Frontal cortex (tissue), 3 donors: ENCODE measurements at regions not wholly inside any gene's neighbourhood (a gene's known extent, or its start where the extent isn't known, plus 50 kb on each side); places are given as distances from the start of the nearest gene placed in this dataset.

Experiments
- DNase-seq, 2 donors: peaks; one replicate each; pipeline ENCODE4 v3.0.0; 2012; ENCODE audit warnings: low spot score in 2 of 2
- FAIRE-seq: peaks from 2 replicates; lab custom pipeline; 2012; peaks lifted over from hg19 to GRCh38; lab: Jason Lieb, UNC
- donor health status: control.
- donor health status: control.
- donor health status: control.

DNA sequence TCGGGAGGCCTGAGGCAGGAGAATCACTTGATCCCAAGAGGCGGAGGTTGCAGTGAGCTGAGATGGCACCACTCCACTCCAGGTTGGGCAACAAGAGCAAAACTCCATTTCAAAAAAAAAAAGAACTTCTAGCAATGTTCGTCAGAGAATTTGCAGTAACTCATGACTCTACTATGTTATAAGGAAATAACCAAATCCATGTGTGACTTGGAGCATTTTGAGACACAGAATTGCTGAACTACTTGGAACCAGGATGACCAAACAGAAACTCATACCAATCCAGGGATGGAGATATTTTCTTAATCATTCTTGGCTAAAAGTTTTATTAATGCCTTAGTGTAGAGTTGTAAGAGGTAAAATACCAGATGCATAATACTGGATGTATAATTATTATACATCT, 99.9 kb upstream of the BNC2 start:
- FAIRE-seq (no peak), DNase-seq (no peak)

- DNase-seq (no peak), FAIRE-seq (no peak)
Measured at GRCh38 chr9:16964228-16964627, 93.8 kb upstream of the BNC2 start.

DNA sequence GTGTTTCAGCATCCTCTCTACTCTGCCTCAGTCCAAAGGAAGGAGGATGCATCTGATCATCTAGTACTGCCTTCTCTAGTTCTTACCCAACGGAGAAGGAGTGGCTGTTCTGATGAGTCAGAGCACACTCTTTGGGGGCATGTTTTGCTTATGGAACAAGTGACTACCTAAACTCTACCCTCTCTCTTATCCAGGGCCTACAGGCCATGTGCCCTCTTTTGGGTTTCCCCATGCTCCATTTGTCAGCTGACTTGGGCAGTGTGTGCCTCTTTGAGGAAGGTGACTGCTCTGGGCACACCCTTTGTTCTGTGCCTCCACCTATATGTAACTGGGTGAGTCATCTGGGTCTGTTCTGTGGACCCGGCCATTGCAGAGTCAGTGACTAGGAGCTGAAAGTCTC, 89.6 kb upstream of the BNC2 start:
- no peak for DNase-seq

GRCh38 chr9:16959391-16959790, 88.9 kb upstream of the BNC2 start:
- no peak for FAIRE-seq
- DNase-seq: no peak

More for the DNA sequence above, 89.6 kb upstream of the BNC2 start:
- no peak for FAIRE-seq

DNA sequence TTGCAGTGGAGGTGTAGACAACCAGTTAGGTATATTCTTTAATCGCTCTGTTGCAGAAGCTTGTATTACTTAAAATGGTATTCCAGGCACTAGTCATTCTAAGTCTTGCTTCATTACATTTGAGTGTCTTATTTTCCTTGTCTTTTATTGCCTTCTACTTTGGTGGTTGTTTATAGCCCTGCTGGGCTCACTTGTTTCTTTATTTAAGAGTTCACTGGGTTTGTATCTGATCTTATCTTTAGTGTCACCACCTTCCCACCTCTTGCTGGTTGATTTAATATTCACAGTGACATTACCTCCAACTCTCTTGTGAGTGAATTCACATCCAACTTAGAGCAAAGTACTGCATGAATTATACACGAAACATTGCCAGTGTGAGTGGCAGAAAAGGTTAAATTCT, 83.6 kb upstream of the BNC2 start:
- FAIRE-seq: no peak

GRCh38 chr9:16951502-16951901, 81.0 kb upstream of the BNC2 start:
- DNase-seq: no peak
- FAIRE-seq: no peak

More for the DNA sequence above, 83.6 kb upstream of the BNC2 start:
- no peak for DNase-seq

DNA sequence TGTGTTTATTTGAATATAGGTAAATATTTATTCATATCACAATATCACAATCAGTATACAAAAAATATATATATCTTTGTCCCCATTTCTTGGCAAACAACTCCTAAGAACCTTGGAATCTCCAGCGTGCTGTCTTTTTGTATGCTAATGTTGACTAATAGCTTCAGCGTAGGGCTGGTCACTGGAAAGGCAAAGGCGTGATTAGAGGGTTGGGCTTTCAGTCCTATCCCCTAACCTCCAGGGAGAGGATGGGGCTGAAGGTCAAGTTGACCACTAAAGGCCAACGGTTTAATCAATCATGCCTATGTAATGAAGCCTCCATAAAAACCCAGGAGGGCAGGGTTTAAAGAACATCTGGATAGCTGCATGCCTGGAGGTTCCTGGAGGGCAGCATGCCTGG, 79.6 kb upstream of the BNC2 start:
- FAIRE-seq (no peak), DNase-seq (no peak)

DNA sequence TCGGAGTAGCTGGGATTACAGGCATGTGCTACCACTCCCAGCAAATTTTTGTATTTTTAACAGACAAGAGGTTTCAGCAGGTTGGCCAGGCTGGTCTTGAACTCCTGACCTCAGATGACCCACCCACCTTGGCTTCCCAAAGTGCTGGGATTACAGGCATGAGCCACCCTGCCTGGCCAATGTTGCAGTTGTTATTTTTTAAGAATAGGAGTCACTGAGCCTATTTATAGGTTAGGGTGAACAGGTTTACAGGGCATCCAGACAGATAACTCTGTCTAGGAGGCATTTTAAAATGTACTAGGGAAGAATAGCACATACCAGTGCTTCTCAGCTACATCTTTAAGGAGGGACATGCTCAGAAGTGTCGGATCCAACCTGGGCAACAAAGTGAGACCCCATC, 60.1 kb upstream of the BNC2 start:
- FAIRE-seq (no peak), DNase-seq (no peak)

GRCh38 chr9:16928179-16928945, 57.9 kb upstream of the BNC2 start:
- FAIRE-seq (no peak), DNase-seq (no peak)

DNA sequence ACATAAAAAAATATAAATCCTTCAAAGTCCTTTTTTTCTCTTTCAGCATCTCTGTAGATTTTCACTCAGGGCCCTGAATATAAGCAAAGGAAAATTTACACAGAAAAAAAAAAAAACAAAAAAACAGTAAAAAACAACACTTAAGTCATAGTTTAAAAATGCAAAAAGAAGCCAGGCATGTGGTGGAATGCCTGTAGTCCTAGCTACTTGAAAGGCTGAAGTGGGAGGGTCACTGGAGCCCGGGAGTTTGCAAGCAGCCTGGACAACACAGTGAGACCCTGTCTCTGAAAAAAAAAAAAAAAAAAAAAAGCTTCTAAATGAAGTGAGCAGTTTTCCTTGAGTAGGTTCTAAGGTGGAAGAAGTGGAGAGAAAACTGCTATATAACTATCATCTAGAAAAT, 55.0 kb upstream of the BNC2 start:
- DNase-seq: no peak
- FAIRE-seq: no peak

GRCh38 chr9:16924311-16924915, 53.9 kb upstream of the BNC2 start:
- FAIRE-seq (no peak), DNase-seq (no peak)

DNA sequence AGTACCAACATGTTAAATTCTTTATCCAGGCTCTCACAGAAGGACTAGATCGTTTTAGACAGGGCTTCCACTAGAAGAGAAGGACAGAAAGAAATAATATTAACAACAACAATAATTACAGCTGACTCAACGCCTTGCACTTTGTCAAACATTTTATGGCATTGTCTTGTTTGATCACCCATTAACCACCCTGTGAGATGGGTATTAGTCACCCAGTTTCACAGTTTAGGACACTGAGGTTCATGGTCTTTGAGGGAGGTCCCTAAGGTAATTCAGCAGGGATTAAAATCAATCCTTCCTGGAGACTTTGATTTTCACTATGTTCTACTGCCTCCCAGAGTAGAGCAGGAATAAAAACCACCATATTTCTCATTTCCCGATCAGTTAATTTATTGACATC, 51.4 kb upstream of the BNC2 start:
- DNase-seq (no peak), FAIRE-seq (no peak)
